ENCODE measurements at regions not wholly inside any gene's neighbourhood (a gene's known extent, or its start where the extent isn't known, plus 50 kb on each side); places are given as distances from the start of the nearest gene placed in this dataset.

DNA sequence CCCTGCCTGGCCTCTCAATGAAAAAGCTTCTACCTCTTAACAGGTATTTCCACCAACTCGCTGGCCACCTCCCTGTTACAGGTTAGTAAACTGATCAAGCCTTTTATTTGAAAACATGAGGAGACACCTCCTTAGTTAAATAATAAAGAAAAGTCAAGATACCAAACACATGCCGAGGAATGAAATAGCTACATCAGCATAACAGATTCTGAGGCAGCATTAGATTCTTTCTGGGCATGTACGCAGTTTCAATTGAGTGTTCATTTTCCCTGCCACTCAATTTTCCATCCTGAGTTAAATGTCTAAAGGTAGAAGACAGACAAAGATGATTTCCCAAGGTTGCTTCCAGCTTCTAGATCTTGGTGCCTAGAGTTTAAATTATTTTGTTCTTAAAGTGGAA is 250.5 kb upstream of the LRTM1 start:
- H3K27me3 ChIP-seq (ENCODE audit: control insufficient read depth, insufficient read depth, low read length): no peaks in the 10 kb centered on the region
- DNase-seq: no peak
- no peak overlapping the region for H3K4me3 ChIP-seq (ENCODE audit: insufficient read depth, low read depth, low read length)
- H3K36me3 ChIP-seq (replicated peaks; ENCODE audit: control insufficient read depth, insufficient read depth, low read length): no peaks in the 10 kb centered on the region

DNA sequence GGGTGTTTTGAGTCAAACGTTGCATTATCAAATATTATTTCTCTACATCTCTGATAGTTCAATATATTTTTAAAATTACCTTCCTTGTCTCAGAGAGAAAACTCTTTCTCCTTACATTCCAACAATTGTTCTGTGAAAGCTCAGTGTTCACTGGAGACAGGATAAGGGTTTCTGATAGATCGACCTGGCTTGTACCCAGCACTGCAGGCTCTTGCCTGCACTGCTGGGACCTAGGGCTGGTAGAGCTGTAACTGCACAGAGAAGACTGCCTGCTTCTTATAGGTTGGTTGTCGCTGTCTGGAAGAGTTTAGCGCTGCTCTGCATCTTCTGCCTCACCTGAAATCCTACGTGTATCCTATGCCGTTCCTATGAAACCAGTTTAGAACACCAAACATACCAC is 249.9 kb upstream of the LRTM1 start:
- H3K36me3 ChIP-seq (replicated peaks; ENCODE audit: control insufficient read depth, insufficient read depth, low read length): no peaks in the 10 kb centered on the region
- H3K27me3 ChIP-seq (ENCODE audit: control insufficient read depth, insufficient read depth, low read length): no peaks in the 10 kb centered on the region
- H3K4me3 ChIP-seq (ENCODE audit: insufficient read depth, low read depth, low read length): no peak overlapping the region
- no peak for DNase-seq

DNA sequence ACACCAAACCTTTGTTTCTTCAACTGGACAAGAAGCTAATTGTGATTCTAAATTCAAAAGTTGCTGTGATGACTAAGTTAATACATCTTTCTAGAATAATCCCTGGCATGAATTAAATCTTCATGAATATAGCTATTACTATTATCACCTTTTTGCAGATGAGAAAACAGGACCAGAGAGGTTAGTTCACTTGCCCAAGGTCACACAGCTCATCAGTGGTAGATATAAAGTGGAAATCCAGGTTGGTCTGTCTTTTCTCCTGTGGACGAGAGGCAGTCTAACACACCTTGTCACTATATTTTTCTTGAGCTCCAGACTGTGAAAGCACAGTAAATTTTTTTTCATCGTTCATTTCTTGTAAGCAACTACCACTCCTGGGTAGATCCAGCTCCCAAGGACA is 247.6 kb upstream of the LRTM1 start:
- DNase-seq: no peak
- H3K27me3 ChIP-seq (ENCODE audit: control insufficient read depth, insufficient read depth, low read length): no peaks in the 10 kb centered on the region
- no peaks in the 10 kb centered on the region for H3K36me3 ChIP-seq (replicated peaks; ENCODE audit: control insufficient read depth, insufficient read depth, low read length)
- no peak overlapping the region for H3K4me3 ChIP-seq (ENCODE audit: insufficient read depth, low read depth, low read length)

DNA sequence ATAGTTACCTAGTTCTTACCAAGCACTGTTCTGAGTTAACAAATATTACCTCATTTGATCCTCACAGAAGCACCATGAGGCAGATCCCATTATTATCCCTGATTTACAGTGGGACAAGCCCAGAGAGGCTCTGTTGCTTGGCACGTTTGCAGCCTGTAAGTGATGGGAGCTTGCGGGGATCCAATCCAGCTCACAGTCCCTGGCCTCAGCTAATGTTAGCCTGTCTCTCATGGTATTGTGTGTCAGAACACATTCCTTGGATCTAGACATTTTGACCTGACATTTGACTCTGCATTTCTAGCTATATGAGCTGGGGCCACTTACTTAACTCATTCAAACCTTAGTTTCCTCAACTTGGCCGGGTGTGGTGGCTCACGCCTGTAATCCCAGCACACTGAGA is 246.9 kb upstream of the LRTM1 start:
- no peak overlapping the region for H3K4me3 ChIP-seq (ENCODE audit: insufficient read depth, low read depth, low read length)
- no peaks in the 10 kb centered on the region for H3K27me3 ChIP-seq (ENCODE audit: control insufficient read depth, insufficient read depth, low read length)
- no peaks in the 10 kb centered on the region for H3K36me3 ChIP-seq (replicated peaks; ENCODE audit: control insufficient read depth, insufficient read depth, low read length)
- DNase-seq: no peak

DNA sequence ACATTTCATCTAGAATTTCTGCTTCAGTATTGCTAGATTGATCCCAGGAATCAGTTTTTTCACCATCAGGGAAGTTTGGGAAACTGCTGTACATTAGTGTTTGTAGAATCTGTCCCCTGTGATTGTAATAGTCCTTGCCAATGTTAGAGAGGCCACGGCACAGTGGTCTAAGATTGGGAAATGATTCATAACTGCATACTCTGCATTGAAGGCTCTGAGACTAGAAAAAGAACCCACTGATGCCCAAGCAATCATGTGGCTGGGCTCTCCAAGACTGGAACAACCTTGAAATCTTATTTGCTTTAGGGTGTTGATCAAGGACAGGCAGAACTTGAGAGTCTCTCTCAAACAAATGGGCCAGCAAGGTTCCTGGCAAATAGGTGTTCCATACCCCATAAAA is 245.6 kb upstream of the LRTM1 start:
- Histone ChIP-seq H3K4me3 (ENCODE audit: insufficient read depth, low read depth, low read length) (no peak overlapping the region), H3K27me3 (ENCODE audit: control insufficient read depth, insufficient read depth, low read length) (no peaks in the 10 kb centered on the region), H3K36me3 (replicated peaks; ENCODE audit: control insufficient read depth, insufficient read depth, low read length) (no peaks in the 10 kb centered on the region)
- no peak for DNase-seq

DNA sequence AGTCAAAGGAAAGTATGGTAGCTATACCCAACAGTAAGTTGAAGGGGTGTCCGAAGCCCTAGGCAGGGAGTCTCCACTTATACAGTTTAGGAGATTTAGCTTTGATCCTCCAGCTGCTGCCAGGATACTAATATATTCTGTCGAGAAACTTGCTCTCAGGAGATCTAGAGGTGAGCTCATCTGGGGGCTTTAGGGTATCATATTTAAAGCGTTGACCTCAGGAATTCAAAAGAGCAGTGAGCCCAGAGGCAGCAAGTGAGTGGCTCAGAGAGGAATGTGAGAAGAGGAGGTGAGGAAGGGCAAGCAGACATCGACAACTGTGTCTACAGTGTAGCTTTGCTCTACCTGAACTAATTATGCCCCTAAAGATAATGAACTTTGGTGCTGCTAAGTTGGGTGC is 245.1 kb upstream of the LRTM1 start:
- DNase-seq: no peak
- no peaks in the 10 kb centered on the region for H3K27me3 ChIP-seq (ENCODE audit: control insufficient read depth, insufficient read depth, low read length)
- no peaks in the 10 kb centered on the region for H3K36me3 ChIP-seq (replicated peaks; ENCODE audit: control insufficient read depth, insufficient read depth, low read length)
- no peak overlapping the region for H3K4me3 ChIP-seq (ENCODE audit: insufficient read depth, low read depth, low read length)

DNA sequence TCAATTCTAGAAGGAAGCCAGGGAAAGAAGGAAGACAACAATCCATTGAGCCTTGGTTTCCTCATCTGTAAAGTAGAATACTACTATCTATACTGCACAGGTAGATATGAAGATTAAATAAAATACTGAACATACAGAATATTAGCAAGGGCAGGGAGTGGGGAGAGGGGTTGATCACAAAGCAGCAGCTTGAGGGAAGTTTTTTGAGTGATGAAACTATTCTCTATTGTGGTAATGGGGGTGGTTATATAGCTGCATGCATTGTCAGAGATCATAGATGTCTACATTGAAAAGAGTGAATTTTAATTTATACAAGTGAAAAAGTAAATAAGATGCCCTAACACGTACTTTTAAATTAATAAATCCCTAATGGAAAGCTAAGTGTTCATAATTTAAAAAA is 242.6 kb upstream of the LRTM1 start:
- Histone ChIP-seq H3K36me3 (replicated peaks; ENCODE audit: control insufficient read depth, insufficient read depth, low read length) (no peaks in the 10 kb centered on the region), H3K4me3 (ENCODE audit: insufficient read depth, low read depth, low read length) (no peak overlapping the region), H3K27me3 (ENCODE audit: control insufficient read depth, insufficient read depth, low read length) (no peaks in the 10 kb centered on the region)
- DNase-seq: no peak

DNA sequence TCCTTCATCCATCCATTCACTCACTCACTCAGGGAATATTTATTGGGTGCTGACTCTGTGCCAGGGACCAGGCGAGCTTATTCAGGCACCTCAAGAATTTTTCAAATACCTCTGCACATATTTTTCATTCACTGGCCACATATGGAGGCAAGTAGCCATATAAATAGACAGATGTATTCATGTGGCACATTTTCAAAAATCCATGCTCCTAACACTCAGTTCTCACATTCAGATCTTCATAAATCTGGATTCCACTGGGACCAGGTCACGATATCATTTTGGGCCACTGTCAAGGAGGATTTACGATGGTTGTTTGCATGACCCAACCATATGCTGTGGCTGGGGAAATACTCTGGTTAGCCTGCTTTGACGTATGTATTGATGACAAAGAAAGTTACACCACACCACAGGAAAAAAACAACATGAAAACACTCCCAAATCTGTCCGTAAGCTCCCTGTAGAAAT is 241.8 kb upstream of the LRTM1 start:
- H3K27me3 ChIP-seq (ENCODE audit: control insufficient read depth, insufficient read depth, low read length): no peaks in the 10 kb centered on the region
- H3K4me3 ChIP-seq (ENCODE audit: insufficient read depth, low read depth, low read length): no peak overlapping the region
- H3K36me3 ChIP-seq (replicated peaks; ENCODE audit: control insufficient read depth, insufficient read depth, low read length): no peaks in the 10 kb centered on the region
- DNase-seq: no peak

DNA sequence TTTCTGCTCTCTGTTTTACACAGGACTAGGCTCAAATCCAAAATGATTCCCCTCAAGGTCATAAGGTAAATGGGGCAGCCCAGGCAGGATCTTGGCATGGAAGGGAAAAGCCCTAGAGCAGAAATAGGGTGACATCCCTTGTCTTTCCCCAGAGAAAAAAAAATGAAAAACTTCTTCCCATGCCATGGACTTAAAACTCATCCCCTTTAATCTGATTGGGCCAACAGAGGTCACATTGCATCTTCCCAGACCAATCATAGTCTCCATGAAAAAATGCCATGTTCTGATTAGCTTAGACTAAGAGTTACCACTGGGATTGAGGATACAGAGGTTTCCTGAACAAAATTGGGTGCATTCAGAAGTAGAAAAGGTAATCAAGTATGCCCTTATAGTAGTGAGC is 241.3 kb upstream of the LRTM1 start:
- DNase-seq: no peak
- Histone ChIP-seq H3K36me3 (replicated peaks; ENCODE audit: control insufficient read depth, insufficient read depth, low read length) (no peaks in the 10 kb centered on the region), H3K4me3 (ENCODE audit: insufficient read depth, low read depth, low read length) (no peak overlapping the region), H3K27me3 (ENCODE audit: control insufficient read depth, insufficient read depth, low read length) (no peaks in the 10 kb centered on the region)

DNA sequence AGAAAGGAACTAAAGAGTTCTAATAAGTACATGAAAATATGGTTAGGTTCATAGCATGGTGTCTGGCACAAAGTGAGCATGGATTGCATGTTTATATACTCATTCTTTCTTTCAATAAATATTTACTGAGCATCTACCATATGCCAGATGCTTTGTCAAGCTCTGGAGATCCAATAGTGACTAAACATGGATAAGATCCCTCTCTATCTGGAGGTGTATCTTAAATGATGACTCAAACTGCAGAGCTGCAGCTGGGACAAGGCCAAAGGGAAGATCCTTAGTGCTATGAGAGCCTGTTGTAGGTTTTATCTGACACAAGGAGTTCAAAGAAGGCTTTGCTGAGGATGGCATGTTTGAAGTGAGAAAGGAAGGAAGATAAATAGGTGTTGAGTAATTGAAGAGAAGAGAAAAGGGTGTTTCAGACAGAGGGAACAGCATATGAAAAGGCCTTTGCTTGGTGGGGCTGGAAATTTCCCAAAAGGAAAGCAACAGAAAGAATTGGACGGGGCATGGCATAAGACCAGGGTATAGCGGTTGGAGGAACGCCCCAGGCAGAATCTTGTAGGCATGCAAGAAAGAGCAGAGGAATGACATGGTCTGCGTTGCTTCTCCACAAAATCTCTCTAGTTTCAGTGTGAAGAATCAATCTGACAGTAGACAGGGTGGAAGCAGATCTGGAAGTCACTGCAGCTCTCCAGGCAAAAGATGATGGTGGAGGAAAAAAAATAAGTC is 239.9 kb upstream of the LRTM1 start:
- DNase-seq: no peak
- Histone ChIP-seq H3K27me3 (ENCODE audit: control insufficient read depth, insufficient read depth, low read length) (no peaks in the 10 kb centered on the region), H3K4me3 (ENCODE audit: insufficient read depth, low read depth, low read length) (no peak overlapping the region), H3K36me3 (replicated peaks; ENCODE audit: control insufficient read depth, insufficient read depth, low read length) (no peaks in the 10 kb centered on the region)

DNA sequence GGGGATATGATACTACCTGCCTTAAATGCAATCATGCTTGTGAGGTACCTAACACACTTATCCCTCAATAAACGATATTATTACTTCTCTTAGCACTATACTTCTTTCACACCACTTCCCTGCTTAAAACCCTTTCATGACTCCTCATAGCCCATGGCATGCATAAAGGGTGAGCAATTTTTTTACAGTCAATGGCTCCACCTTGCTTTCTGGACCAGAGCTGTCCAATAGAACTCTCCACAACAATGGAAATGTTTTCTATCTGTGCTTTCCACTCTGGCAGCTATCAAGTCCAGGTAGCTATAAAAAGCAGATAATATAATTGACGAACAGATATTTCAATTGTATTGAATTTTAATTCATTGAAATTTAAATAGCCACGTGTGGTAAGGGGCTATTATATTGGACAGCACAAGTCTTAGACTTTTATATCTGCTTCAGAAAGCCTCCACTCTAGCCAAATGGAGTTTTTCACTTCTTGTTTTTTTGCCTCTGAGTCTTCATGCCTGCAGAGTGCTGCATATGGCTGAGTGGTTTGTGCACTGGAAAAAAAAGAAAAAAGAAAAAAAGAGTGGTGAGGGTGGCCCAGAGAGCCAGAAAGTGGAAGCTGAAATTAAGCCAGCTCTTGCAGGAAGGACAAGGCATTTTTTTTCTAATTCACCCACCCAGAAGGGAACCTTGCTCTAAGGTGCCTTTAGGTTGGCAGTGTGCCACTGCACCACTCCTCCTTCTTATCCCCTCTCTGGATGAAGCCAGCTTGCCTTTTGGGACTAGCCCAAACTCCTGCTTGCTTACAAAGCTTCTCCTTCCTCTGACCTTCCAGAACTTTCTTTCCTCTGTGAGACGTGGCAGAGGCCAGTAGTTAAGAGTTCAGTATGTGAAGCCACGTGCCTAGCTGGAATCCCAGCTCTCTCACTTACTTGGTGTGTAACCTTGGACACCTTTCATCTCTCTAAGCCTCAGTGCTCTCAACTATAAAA is 239.0 kb upstream of the LRTM1 start:
- H3K4me3 ChIP-seq (ENCODE audit: insufficient read depth, low read depth, low read length): no peak overlapping the region
- H3K36me3 ChIP-seq (replicated peaks; ENCODE audit: control insufficient read depth, insufficient read depth, low read length): no peaks in the 10 kb centered on the region
- H3K27me3 ChIP-seq (ENCODE audit: control insufficient read depth, insufficient read depth, low read length): no peaks in the 10 kb centered on the region
- no peak for DNase-seq

DNA sequence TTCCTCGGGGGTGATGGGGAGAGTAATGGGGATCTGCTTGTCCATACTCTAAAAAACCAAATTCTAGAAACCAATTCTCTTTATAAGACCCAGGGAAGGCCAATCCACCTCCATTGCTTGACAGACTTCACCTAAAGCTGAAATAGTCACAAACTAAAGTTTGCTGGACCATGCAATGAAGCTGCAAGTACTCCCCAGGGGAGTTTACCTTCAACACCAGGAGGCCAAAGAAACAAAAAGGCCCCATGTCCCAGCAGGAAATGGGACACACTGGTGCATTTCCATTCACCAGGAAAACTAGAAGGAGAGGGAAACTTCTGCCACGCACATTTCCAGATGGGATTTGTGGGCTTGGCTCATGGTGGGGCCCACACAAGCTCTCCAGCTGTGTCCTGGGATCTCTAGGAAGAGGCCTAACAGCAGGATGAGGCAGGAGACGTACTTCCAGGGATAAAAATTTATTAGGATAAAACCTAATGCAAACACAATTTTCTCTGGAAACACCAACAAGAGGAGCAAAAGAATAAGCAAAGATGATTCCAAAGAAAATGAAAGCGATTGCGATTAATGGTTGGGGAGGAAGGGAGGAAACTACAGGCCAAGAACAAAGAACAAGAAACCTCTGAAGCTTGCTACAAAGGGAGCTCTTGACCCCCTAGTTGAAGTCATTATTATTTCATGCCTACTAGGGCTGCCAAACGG is 238.0 kb upstream of the LRTM1 start:
- no peaks in the 10 kb centered on the region for H3K27me3 ChIP-seq (ENCODE audit: control insufficient read depth, insufficient read depth, low read length)

DNA sequence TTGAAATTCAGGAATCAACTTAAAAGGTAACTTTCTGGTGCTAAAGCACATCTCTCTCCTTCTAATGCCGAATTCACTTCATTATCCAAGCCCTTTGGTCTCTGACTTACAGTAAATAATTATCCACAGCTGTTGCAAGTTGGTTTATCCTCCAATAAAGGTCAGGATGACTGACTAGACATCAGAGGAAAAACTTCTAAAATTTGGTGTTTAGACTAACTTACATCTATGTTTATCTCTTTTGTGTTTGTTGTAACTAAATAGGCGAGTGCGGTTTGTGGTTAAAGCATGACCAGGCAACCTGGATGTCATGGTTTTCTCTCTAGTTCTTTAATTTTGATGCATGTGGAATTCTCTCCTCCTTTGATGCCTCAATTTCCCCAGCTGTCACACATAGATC is 237.4 kb upstream of the LRTM1 start:
- Histone ChIP-seq H3K4me3 (ENCODE audit: insufficient read depth, low read depth, low read length) (no peak overlapping the region), H3K27me3 (ENCODE audit: control insufficient read depth, insufficient read depth, low read length) (no peaks in the 10 kb centered on the region), H3K36me3 (replicated peaks; ENCODE audit: control insufficient read depth, insufficient read depth, low read length) (no peaks in the 10 kb centered on the region)
- no peak for DNase-seq

More for the DNA sequence above, 238.0 kb upstream of the LRTM1 start:
- no peak for DNase-seq
- Histone ChIP-seq H3K4me3 (ENCODE audit: insufficient read depth, low read depth, low read length) (no peak overlapping the region), H3K36me3 (replicated peaks; ENCODE audit: control insufficient read depth, insufficient read depth, low read length) (no peaks in the 10 kb centered on the region)

DNA sequence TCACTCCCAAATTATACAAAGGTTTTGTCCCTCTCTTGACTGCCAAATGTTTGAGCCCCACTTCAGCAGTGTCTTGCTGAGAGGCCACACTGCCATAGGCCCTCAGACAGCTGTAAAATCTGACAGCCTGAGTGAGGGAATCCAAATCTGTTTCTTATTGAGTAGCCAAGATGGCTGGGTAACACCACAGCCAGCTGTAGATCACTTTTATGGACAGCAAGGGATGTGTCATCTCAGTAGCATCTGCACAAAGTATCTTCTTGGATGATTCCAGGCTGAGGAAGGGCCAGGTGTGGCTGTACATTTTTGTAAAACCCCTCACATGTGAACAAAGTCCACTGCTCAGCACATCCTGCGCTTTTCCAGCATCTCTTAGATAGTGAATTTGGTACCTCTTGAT is 237.0 kb upstream of the LRTM1 start:
- no peak for DNase-seq
- Histone ChIP-seq H3K36me3 (replicated peaks; ENCODE audit: control insufficient read depth, insufficient read depth, low read length) (no peaks in the 10 kb centered on the region), H3K27me3 (ENCODE audit: control insufficient read depth, insufficient read depth, low read length) (no peaks in the 10 kb centered on the region), H3K4me3 (ENCODE audit: insufficient read depth, low read depth, low read length) (no peak overlapping the region)

DNA sequence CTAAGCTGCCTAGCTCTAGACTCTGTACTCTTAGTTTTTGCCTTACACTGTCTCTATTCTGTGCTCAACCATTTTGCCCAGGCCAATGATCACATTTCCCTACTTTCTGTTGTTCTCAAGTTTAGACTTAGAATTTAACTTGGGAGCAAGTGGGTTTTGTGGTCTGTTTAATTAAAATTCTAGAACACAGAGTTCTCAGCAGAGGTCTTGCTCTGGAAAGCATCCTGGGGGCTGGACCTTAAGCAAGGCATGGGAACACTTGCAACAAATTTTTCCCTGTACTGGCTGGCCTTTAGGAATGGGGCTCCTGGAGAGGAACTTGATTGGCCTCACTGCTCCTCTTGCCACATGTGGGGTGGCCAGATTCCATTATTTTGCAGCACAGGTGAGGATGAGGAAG is 236.3 kb upstream of the LRTM1 start:
- no peak for DNase-seq
- Histone ChIP-seq H3K27me3 (ENCODE audit: control insufficient read depth, insufficient read depth, low read length) (no peaks in the 10 kb centered on the region), H3K4me3 (ENCODE audit: insufficient read depth, low read depth, low read length) (no peak overlapping the region), H3K36me3 (replicated peaks; ENCODE audit: control insufficient read depth, insufficient read depth, low read length) (no peaks in the 10 kb centered on the region)

All from H7 (cell line).